Stomach (tissue), 4 donors: ENCODE measurements at regions not wholly inside any gene's neighbourhood (a gene's known extent, or its start where the extent isn't known, plus 50 kb on each side); places are given as distances from the start of the nearest gene placed in this dataset.

Experiments used
- POLR2A ChIP-seq, 4 donors: fragments of 450-650 bp; IDR thresholded peaks; one replicate each; pipeline ENCODE4 v1.6.1; 2016; ENCODE audit warnings: antibody characterized with exemption in 4 of 4, control low read depth in 2 of 4, mild to moderate bottlenecking in 1 of 4, moderate library complexity in 1 of 4
- POLR2AphosphoS5 ChIP-seq, 3 donors: sonication (generic); formaldehyde crosslinking; IDR thresholded peaks; one replicate each; pipeline ENCODE4 v1.6.1; 2016; ENCODE audit warnings: antibody characterized with exemption in 3 of 3
- TF ChIP-seq, protein P1 (sequence below), 7 experiments: fragments of 450-650 bp in 4 of 7; fragments of 200-600 bp in 3 of 7; sonication (generic) in 3 of 7; IDR thresholded peaks; one replicate each; pipeline ENCODE4 v1.5.1; 2016 to 2019; ENCODE audit warnings: antibody characterized with exemption in 7 of 7, control low read depth in 2 of 7, mild to moderate bottlenecking in 1 of 7

DNA sequence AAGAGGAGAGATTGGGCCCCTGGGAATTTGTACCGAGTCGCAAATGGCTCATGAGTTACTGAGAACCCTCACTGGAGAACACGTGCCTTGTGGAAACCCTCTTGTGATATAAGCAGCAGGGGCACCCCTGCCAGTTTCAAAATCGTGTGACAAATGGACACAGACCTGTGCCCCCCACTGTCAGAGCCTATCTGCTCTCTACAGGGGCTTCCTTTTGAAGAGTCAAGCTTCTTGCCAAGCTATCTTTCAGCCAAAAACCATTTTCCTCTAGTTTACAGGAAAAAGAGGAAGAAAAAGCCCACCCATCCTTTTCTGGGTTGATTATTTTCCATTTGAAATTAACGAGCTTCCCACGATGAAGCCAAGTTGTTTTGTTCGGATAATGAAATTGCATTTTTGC, 64.1 kb upstream of the MPP7 start:
- no peak for TF ChIP-seq POLR2AphosphoS5 (IDR thresholded peaks at IDR 0.05)
- TF ChIP-seq, protein P1, sequence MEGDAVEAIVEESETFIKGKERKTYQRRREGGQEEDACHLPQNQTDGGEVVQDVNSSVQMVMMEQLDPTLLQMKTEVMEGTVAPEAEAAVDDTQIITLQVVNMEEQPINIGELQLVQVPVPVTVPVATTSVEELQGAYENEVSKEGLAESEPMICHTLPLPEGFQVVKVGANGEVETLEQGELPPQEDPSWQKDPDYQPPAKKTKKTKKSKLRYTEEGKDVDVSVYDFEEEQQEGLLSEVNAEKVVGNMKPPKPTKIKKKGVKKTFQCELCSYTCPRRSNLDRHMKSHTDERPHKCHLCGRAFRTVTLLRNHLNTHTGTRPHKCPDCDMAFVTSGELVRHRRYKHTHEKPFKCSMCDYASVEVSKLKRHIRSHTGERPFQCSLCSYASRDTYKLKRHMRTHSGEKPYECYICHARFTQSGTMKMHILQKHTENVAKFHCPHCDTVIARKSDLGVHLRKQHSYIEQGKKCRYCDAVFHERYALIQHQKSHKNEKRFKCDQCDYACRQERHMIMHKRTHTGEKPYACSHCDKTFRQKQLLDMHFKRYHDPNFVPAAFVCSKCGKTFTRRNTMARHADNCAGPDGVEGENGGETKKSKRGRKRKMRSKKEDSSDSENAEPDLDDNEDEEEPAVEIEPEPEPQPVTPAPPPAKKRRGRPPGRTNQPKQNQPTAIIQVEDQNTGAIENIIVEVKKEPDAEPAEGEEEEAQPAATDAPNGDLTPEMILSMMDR (IDR thresholded peaks at IDR 0.05): no peak
- no peak for TF ChIP-seq POLR2A (IDR thresholded peaks at IDR 0.05)
